ENCODE measurements at regions not wholly inside any gene's neighbourhood (a gene's known extent, or its start where the extent isn't known, plus 50 kb on each side); places are given as distances from the start of the nearest gene placed in this dataset.

- DNase-seq: no peak
These were observed 200.2 kb downstream of the TTC8 start for GRCh38 chr14:89024691-89025090.

GRCh38 chr14:89025561-89026236 is 201.2 kb downstream of the TTC8 start:
- no peak for DNase-seq

GRCh38 chr14:89027097-89027740 is 202.8 kb downstream of the TTC8 start:
- DNase-seq: peak; percentile 9

GRCh38 chr14:89028462-89029134 is 204.1 kb downstream of the TTC8 start:
- DNase-seq: no peak

- DNase-seq: no peak
These were observed 205.7 kb downstream of the TTC8 start for GRCh38 chr14:89029961-89030694.

- DNase-seq: no peak
These were observed 206.5 kb downstream of the TTC8 start for GRCh38 chr14:89030921-89031320.

- no peak for DNase-seq
These were observed 207.7 kb downstream of the TTC8 start for GRCh38 chr14:89032086-89032649.

GRCh38 chr14:89033756-89034155 is 209.3 kb downstream of the TTC8 start:
- peak; percentile 63 for DNase-seq

- no peak for DNase-seq
These were observed 211.9 kb downstream of the TTC8 start for GRCh38 chr14:89036371-89036770.

GRCh38 chr14:89037065-89037464 is 212.6 kb downstream of the TTC8 start:
- DNase-seq: no peak

- DNase-seq: no peak
These were observed 215.6 kb downstream of the TTC8 start for GRCh38 chr14:89040080-89040459.

- DNase-seq: peak; percentile 79
These were observed 216.2 kb downstream of the TTC8 start for GRCh38 chr14:89040460-89041256.

- DNase-seq: peak; percentile 58
These were observed 216.8 kb downstream of the TTC8 start for GRCh38 chr14:89041257-89041582.

- DNase-seq: no peak
These were observed 217.6 kb downstream of the TTC8 start for GRCh38 chr14:89042021-89042420.

- no peak for DNase-seq
These were observed 228.9 kb downstream of the TTC8 start for GRCh38 chr14:89053303-89053702.

GRCh38 chr14:89056394-89056793 is 231.9 kb downstream of the TTC8 start:
- DNase-seq: no peak

- DNase-seq: no peak
These were observed 234.2 kb downstream of the TTC8 start for GRCh38 chr14:89058697-89059096.

- no peak for DNase-seq
These were observed 235.7 kb downstream of the TTC8 start for GRCh38 chr14:89060191-89060590.

- no peak for DNase-seq
These were observed 237.2 kb downstream of the TTC8 start for GRCh38 chr14:89061696-89062095.

GRCh38 chr14:89065879-89066278 is 241.4 kb downstream of the TTC8 start:
- DNase-seq: no peak

- DNase-seq: no peak
These were observed 243.0 kb downstream of the TTC8 start for GRCh38 chr14:89067293-89067972.

Data from NCI-H146 (cell line).